ENCODE measurements at regions not wholly inside any gene's neighbourhood (a gene's known extent, or its start where the extent isn't known, plus 50 kb on each side); places are given as distances from the start of the nearest gene placed in this dataset.
"Not testable (repeated sequence)": the region's sequence is repeated elsewhere in the genome, so short reads cannot be mapped to it uniquely, and the experiment has no call there.

GRCh38 chr3:109678600-109678999 is 341.3 kb upstream of the DPPA4 start:
- no peak for DNase-seq

- no peak for DNase-seq
These were observed 342.3 kb upstream of the DPPA4 start for GRCh38 chr3:109679664-109680063.

GRCh38 chr3:109683746-109684145 is 346.4 kb upstream of the DPPA4 start:
- DNase-seq, result no peak

DNA sequence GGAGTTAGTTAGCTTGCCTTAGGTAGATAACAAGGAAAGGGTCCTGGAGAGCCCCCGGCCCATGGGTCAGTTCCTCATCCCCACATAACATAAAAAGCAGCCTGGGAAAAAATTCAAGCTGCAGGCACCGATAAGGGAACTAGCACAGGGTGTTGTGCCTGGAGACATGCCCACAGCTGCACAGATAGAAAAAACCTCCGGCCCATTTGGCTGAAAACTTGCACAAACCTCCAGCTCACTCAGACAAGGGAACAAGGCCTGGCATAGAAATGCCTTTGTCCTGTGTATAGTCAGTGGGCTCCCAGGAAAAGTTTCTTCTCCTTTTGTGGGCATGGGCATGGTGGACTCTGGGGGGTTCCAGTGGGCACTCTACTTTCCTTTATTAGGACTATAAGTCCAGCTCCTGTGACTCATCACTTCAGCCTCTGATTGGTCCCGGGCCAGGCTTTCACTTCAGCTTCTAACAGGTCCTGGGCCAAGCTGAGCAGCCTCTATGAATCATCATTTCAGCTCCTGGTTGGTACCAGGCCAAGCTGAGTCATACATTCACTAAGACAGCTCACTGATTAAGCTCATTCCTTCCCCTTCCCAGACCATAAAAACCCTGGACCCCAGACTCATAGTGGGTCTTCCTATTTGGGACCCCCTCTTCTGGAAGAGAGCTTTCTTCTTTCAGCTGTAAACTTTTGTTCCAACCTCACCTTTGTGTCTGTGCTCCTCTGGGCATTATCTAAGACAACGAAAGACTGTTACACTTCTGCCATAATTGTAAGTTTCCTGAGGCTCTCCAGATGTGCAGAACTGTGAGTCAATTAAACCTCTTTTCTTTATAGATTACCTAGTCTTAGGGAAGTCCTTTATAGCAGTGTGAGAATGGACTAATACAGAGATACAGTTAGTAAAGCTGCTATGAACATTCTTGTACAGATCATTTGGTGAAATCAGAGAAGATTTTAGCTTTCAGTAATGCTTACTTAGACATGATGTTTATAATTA is 348.0 kb upstream of the DPPA4 start:
- no peak for DNase-seq

GRCh38 chr3:109687626-109688025 is 350.3 kb upstream of the DPPA4 start:
- no peak for DNase-seq

DNA sequence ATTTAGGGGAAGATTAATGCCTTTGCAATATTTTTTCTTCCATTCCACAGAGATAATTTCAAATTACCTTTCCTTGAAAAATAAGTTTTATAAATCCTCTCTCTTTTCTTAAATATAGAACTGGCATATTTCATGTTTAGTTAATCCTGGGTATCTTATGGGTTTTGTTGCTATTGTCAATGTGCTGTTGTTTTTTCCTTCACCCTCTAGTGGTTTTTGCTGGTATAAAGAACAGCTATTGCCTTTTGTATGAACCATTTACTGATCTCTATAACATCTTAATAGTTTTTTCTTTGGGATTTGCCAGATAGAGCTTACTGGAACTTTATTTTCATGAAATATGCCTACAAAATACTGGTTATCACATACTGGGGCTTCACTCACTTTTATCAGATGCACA is 359.6 kb upstream of the DPPA4 start:
- DNase-seq, result no peak

DNA sequence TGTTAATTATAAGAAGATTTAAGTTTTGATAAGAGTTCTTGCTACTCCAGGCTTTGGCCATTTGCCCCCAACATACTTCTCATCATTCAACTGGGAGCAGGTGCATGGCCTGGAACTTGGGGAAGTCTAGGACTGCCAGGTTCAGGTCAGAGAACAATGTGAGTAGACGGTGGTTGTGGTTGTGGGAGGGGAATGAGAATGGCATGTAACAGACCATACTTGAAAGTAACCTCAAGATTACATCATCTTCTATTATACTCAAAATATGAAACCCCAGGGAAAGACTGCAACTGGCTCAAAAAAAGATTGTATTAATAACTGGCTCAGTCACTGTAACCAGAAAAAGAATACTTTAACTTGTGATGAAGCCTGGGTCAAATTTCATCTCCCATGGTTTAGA is 364.9 kb upstream of the DPPA4 start:
- DNase-seq, result peak in 1 of 2 donors; percentile 0

DNA sequence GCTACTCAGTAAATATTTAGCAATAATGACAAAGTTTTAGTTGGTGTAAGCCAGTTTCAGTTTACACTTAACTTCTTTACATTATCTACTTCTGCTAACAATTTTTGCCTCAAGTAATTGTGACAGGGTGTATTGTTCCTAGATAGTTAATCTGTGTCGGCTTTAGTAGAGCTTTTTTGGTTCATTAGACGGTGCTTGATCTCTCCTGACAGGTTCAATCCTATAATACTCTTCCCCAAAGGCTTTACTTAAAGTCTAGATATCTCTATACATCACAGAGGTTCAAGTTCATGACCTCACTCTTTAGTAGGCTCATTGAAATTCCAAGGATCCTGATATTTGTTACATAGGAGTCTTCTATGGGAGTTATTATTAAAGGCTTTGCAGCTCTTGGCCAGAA is 365.6 kb upstream of the DPPA4 start:
- no peak for DNase-seq

DNA sequence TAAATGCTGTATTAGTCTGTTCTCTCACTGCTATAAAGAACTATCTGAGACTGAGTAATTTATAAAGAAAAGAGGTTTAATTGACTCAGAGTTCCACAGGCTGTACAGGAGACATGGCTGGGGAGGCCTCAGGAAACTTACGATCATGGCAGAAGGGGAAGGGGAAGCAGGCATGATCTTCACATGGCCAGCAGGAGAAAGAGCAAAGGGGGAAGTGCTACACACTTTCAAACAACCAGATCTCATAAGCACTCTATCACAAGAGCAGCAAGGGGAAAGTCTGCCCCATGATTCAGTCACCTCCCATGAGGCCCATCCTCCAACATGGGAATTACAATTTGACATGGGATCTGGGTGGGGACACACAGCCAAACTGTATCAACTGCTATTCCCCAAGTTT is 367.8 kb upstream of the DPPA4 start:
- DNase-seq, result not testable (repeated sequence)

- DNase-seq, result no peak
These were observed 370.3 kb upstream of the DPPA4 start for GRCh38 chr3:109707617-109708016.

DNA sequence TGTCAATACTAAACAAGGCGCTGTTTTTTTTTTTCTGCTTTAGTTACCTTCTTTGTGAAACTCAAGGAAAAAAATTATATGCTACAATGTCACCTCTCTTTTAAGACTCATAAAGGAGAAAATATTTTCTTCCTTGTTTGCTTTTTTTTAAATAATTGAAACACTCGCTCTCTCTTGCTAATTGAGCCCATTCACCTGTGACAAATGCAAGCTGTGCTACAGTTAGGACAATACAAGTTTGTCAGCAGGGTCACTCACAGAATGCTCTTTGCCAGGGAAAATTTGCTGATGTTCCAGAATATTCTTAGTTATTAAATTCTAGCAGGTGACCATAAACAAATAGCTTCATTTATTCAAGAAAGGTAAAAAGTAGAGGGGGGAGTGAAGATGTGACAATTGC is 375.9 kb upstream of the DPPA4 start:
- no peak for DNase-seq

DNA sequence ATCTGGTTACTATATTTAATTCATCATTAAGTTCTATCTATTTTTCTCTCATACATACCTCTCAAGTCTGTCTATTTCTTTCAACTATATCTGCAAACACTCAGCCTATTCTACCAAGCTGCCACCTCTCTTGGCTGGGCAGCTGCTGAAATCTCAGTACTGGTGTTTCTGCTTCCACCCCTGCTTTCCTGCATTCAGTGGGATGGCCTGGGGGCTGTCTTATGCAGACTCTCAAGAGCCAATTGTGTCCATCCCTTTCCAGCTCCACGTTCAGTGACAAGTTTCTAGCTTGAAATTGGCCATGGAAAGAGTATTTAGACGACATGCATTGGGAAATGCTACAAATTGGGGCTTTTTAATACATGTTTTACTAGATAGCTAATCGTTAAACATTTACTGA is 378.4 kb upstream of the DPPA4 start:
- DNase-seq, result no peak

- DNase-seq, result no peak
These were observed 381.5 kb upstream of the DPPA4 start for GRCh38 chr3:109718850-109719249.

DNA sequence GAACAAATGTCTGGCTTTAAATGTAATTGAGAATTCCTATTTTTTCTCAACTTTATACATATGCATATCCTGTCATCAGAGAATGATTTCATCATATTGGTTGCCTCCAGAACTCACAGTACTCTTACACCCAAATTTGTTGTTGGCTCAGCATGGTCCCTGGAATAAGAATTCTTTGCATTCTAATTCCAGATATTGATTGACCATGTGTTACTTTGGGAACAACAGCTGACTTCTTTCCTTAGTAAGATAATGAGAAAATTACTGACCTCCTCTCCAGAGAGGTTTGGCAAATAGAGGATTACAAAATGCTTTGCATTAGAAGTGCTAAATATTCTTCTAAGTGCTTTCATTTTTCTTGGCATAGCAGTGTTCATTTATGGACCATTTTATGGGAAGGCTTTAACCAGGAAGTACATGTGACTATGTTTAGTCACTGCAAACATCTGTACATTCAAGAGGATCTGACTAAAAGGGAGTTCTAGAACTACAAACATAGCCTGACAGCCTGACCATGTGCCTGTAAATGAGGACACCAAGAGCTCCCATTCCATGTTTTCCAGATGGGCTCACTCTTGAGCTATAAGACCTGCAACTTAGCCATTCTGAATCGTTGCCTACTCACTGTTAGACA is 391.6 kb upstream of the DPPA4 start:
- no peak for DNase-seq

GRCh38 chr3:109731639-109732473 is 394.5 kb upstream of the DPPA4 start:
- DNase-seq, result peak; percentile 41 to 73

GRCh38 chr3:109743981-109744380 is 406.6 kb upstream of the DPPA4 start:
- no peak for DNase-seq

GRCh38 chr3:109772520-109772919 is 435.2 kb upstream of the DPPA4 start:
- DNase-seq, result no peak

DNA sequence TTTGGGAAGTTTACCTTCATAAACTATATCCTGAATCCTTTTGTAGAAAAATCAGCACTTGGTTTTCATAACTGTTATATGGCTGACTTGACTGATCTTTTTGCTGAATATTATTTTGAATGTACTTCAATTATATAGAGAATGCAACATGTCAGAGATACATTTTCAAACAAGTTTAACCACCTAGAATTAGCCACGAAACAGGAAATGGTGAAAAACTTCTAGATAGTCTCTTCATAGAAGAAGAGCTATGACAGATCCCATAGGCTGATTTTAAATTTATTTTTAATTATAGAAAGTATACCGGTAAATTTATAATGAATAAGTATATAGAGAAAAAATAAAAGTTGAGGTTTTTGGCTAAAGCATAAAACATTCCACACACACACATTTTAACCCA is 436.8 kb upstream of the DPPA4 start:
- DNase-seq, result no peak

DNA sequence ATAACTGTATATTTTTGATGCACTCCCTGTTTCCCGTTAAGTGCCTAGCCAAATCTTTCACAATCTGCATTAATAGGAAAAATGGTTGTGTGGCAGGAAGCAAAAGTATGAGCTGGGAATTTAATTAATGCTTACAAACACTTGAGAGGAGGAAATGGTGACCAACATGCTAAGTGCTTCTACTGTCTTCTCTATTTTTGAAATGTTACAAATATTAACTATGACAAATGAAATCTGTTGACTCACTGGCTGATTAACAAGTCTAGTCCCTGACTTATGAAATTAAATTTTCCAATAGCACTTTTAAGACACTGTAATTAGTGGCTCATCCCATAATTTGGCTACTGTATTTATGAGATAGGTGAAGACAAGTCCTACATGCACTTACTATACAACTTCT is 446.9 kb upstream of the DPPA4 start:
- no peak for DNase-seq

- no peak for DNase-seq
These were observed 447.7 kb upstream of the DPPA4 start for GRCh38 chr3:109784852-109785631.

DNA sequence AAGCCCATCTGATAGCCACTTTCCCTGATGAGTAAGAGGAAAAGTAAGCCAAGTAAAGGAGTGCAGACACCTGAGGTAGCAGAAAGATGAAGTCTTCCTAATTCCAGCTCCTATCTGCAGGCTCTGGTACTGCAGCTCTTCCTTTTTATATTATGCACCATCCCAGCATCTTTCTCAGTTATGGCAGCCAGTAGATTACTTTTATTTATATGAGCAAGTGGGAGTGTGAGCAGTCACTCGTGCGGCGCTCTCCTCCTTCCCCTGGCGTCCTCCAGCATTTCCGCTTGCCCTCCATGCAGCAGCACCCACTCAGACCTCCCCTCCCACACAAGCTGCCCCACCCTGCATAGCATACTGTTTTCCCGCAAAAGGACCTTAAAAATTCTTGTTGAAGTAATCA is 465.9 kb upstream of the DPPA4 start:
- peak in 1 of 2 donors; percentile 6 for DNase-seq

DNA sequence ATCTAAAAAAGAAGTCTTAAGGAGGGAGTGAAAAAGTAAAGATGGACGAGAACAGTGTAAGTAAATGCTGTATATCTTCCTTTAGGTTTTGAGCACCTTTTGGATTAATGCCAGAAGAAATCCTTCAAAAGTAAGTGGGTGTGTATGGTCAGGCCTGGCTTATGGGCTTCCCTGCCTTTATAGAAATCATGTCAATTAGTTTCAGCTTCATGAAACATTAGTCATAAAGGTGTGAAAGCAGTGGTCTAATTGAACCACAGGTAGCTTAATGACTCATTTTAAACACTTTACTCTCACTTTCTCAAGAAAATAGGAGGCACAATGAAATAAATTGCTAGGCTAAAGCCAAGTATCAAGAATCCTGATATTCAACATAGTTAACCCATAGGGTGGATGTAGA is 467.4 kb upstream of the DPPA4 start:
- DNase-seq, result peak in 1 of 2 donors; percentile 59

- peak; percentile 45 to 80 for DNase-seq
These were observed 469.6 kb upstream of the DPPA4 start for GRCh38 chr3:109806929-109807328.

Measured in CD4-positive, alpha-beta T cell treated with Interleukin-1 beta for 1 hour (primary cell).